ENCODE measurements at regions not wholly inside any gene's neighbourhood (a gene's known extent, or its start where the extent isn't known, plus 50 kb on each side); places are given as distances from the start of the nearest gene placed in this dataset.
"Not testable (repeated sequence)": the region's sequence is repeated elsewhere in the genome, so short reads cannot be mapped to it uniquely, and the experiment has no call there.

DNA sequence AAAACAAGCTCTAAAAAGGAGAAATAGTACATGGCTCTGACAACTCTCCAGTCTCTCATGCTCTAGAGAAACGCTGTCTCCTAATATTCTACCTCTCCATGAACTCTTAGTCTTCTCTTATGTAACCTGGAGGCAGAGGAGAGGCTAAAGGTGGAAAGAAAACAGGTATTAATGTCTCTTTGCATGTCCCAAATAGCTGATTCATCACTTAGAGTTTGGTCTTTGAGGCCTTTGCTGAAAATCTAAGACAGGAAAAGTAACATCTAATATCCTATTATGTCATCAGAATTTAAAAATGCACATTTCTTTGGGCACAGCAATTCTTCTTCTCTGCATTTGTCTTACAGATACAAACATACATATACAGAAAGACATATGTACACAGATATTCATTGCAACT lies 127.2 kb downstream of the DHRS2 start:
- DNase-seq, result no peak

DNA sequence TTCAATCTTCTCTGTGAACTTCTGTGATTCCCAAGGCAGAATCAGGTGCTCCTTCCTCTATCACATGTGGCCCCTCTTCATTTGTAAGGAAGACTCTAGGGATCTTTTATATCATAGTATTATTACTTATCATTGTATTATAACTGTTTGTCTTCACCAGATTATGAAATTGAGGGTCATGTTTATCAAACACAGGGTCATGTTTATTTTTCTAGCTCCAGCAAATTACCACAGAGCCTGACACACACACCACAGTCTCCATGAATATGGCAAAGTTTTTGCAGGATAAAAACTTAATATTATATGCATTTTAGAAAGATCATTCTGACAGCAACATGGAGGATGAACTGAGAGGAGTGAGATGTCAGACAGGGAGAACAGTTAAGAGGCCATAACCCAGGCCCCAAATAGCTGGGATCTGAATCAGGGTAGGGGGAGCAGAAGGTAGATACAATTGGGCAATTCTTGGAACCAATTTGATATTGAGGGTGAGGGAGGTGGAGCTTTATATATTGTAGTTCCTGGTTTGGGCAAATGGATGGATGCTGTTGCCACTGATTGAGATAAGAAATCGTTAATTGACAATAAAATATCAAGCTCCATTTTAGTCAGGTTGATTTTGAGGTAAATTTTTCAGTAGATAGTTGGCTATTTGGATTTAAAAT lies 130.7 kb downstream of the DHRS2 start:
- DNase-seq, result no peak

DNA sequence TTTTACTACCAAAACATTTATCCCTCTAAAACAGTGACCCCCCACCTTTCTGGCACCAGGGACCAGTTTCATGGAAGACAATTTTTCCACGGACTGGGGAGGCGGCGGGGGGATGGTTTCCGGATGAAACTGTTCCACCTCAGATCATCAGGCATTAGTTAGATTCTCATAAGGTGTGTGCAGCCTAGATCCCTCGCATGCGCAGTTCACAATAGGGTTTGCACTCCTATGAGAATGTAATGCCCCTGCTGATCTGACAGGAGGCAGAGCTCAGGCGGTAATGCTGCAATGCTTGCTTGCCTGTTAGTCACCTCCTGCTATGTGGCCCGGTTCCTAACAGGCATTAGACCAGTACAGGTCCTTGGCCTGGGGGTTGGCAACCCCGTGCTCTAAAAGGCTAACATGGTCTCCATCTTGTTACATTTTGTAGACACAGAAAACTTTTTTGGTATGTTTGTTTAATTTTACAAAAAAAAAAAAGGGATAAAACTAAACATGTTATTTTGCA lies 133.1 kb downstream of the DHRS2 start:
- DNase-seq, result not testable (repeated sequence)

DNA sequence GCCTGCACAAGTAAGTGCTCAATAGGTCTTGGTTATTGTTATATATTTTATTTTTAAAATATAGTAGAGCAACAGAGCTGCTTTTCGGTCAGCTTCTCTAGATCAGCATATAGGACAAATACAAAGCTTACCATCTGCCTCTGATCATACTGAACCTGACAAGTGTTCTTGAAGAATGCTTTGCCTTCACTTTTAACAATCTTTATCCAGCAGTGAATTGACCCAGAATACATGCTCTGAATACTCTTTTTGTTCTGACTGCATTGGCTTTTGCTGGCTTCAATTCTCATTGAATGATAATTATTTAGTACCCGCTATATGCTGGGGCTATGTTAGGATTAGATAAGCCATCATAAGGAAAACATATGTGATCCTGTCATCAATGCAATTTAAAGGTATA lies 137.8 kb downstream of the DHRS2 start:
- no peak for DNase-seq

DNA sequence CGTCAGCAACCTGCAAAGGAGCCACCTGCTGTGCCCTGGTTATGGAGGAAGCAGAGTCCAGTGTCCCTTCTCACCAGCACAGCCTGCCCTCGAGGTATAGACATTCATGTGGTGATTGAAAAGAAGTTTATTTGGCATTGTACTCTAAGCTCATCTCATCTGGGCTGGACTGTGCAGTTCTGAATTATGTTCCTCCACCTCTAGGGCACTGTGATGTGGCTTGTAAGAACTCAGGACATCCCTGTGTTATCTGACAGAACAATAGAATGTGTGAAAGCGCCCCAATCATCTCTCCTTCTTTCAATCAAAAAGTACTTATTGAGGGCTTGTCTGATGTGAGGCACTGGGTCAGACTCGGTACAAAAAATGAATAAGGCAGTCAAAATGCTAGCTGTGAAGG lies 140.1 kb downstream of the DHRS2 start:
- DNase-seq, result no peak

GRCh38 chr14:23785208-23785607 lies 149.0 kb downstream of the DHRS2 start:
- no peak for DNase-seq

DNA sequence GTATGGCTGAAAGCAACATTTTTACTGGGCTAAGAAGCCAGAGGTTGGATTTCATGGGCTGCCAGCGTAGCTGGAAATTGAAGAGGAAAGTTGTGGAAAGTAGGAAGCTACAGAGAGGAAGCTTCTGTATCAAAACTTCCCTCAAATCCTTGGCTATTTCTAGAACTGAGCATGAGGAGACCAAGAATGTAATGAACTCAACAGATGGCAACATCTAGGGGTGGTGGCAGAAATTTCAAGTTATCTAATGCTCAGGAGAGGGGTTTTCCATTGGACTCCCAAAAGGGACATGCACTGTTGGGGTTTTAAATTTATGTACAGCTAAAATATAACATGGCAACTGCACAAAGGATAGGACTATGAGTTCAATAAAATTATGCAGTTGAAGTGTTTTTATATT lies 151.3 kb downstream of the DHRS2 start:
- DNase-seq, result no peak

DNA sequence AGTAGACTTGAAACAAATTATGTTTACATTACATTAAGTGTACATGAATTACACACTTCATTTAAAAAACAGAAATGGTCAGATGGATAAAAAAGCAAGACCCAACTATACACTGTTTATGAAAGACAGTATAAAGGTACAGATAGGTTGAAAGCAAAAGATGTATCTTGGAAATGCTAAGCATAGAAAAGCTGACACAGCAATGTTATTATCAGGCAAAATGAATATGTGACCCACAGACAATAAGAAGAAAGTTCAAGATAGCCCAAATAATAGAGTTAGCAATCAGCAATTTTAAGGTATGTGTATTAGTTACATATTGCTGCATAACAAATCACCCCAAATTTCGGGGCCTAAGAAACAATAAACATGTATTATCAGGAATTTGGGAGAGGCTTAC lies 153.5 kb downstream of the DHRS2 start:
- no peak for DNase-seq

GRCh38 chr14:23793532-23793931 lies 157.4 kb downstream of the DHRS2 start:
- DNase-seq, result no peak

- DNase-seq, result no peak
These were observed 152.8 kb upstream of the DHRS4 start for GRCh38 chr14:23800811-23801210.

DNA sequence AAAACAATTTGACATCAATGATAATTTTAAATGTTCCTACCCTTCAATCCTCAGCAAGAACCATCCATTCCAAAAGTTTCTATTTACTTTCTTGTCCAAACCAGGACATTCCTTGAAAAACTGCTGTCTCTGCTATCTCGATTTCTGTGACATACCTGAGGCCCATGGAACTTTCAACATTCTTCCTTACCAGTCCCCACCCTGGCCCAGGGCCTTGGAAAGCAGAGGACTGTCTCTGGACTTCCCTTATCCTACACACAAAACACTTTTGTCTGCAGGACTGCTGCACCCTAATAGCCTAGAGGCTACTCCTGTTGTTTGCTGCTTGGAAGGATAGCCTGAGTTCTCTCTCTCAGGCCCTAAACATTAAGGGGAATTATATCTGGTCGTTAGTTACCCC lies 151.8 kb upstream of the DHRS4 start:
- no peak for DNase-seq

- no peak for DNase-seq
These were observed 148.8 kb upstream of the DHRS4 start for GRCh38 chr14:23804817-23805216.

- no peak for DNase-seq
These were observed 147.8 kb upstream of the DHRS4 start for GRCh38 chr14:23805761-23806160.

- DNase-seq, result no peak
These were observed 138.9 kb upstream of the DHRS4 start for GRCh38 chr14:23814527-23815256.

GRCh38 chr14:23816371-23816770 lies 137.2 kb upstream of the DHRS4 start:
- DNase-seq, result no peak

GRCh38 chr14:23817164-23817767 lies 136.3 kb upstream of the DHRS4 start:
- DNase-seq, result no peak

- peak; percentile 94 for DNase-seq
These were observed 126.3 kb upstream of the DHRS4 start for GRCh38 chr14:23827100-23827892.

DNA sequence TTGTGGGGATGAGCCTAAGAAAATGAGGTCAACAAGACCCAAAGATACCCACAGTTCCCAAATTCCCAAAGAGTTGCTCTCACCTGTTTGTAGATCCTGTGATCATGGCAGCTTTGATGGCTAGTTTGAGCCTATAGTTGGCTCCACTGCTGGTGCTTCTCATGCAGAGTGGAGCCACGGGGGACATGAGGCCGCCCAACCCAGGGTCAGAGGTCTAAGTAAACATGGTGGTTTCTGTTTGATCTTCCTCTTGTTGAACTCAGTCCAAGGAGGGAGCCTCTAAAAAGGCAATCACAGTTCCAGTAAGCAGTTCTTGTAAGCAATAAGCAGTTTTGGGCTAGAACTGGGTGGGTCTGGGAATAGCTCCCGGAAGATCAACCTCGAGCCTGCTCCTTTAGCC lies 125.6 kb upstream of the DHRS4 start:
- DNase-seq, result no peak

DNA sequence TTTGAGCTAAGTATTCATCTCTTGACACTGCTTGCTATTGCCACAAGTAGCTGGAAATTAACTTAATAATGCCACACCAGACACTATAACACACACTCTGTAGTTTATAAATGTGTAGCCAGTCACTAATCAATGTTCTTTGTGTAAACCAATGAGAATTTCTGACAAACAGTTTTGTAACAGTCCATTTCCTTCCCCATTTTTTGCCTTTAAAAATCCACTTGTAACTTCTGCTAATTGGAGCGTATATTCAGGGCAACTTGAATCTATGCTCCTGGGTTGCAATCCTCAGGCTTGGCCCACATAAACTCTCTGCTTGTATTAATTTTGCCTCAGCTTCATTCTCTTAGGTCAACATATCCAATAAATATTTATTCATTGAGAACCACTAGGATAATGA lies 125.0 kb upstream of the DHRS4 start:
- DNase-seq, result peak; percentile 86

GRCh38 chr14:23829736-23830471 lies 123.7 kb upstream of the DHRS4 start:
- DNase-seq, result peak; percentile 78

- peak; percentile 98 for DNase-seq
These were observed 122.0 kb upstream of the DHRS4 start for GRCh38 chr14:23831596-23831995.

DNA sequence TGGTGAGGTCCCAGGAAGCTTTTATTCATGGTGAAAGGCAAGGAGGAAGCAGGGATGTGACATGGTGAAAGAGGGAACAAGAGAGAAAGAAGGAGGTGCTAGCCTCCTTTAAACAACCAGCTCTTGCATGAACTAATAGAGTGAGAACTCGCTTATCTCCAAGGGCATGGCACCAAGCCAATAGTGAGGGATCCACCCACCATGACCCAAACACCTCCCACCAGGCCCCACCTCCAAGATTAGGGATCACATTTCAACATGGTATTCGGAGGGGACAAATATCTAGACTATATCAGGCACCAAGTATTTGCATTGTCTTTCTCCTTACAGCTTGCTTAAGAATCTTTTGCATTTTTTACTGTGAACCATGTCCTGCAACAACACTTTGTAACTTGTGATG lies 91.9 kb upstream of the DHRS4 start:
- no peak for DNase-seq

DNA sequence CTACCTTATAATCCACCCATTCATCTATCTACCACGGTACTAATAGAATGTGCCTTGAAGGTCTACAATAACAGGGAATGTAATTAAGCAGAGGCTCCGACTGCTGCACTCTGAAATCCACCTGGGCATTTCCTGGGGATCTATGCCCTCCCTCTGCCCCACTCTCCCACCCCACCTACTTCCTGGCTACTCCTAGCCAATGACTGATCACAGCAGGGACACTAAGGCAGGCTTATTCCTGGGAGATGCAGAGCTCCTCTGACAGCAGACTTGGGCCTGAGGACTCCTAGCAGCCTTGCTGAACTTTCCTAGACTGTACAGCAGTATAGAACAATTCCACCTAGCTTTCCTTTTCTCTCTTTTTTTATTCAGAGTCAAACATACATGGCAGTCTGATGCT lies 91.1 kb upstream of the DHRS4 start:
- DNase-seq, result no peak

Data from MV-4-11 (cell line).